Motor neuron (in vitro differentiated cells): ENCODE measurements at regions not wholly inside any gene's neighbourhood (a gene's known extent, or its start where the extent isn't known, plus 50 kb on each side); places are given as distances from the start of the nearest gene placed in this dataset.
A peak's percentile ranks its signal among the peaks of the same experiment; 100 is the strongest.

Experiments
- ATAC-seq, 8 experiments: fragments of 200-7000 bp; cut with Tn5 transposase; replicated peaks in 6 of 8; 2 replicates each; pipeline ENCODE4 v1.8.0; 2021; ENCODE audit warnings: mild to moderate bottlenecking in 8 of 8, moderate library complexity in 8 of 8
- H3K27ac ChIP-seq, 2 donors: fragments of 250-450 bp; sonication (Bioruptor Pico); 2 replicates each; pipeline ENCODE4 v1.9.0; 2021; ENCODE audit warnings: antibody characterized with exemption in 2 of 2, mild to moderate bottlenecking in 2 of 2, moderate library complexity in 1 of 2
- H3K4me1 ChIP-seq, 2 donors: fragments of 250-450 bp; sonication (Bioruptor Pico); replicated peaks in 1 of 2; 2 replicates each; pipeline ENCODE4 v1.6.1; 2021; ENCODE audit warnings: antibody characterized with exemption in 2 of 2, mild to moderate bottlenecking in 2 of 2, moderate library complexity in 1 of 2
- H3K4me3 ChIP-seq, 5 donors: fragments of 250-450 bp; sonication (Bioruptor Pico); 2 replicates each; pipeline ENCODE4 v1.9.0; 2021; ENCODE audit warnings: antibody characterized with exemption in 5 of 5, mild to moderate bottlenecking in 5 of 5, moderate library complexity in 4 of 5
- WGBS, 10 experiments: fragments of 450-650 bp; shearing (Covaris generic); methylation state at CpG; one replicate each; pipeline ENCODE4 v1.0.0; 2022; 5-methylcytosine and 5-hydroxymethylcytosine counted together
- in situ Hi-C, 9 experiments: fragments of 400-800 bp; cut with MboI; loops; one replicate each; pipeline ENCODE4 v1.15.0; 2021; ENCODE audit warnings: low sequenced_read_pairs in 9 of 9, low pct_unique_long_range_greater_than_20kb in 2 of 9; ENCODE audit not compliant: unreplicated experiment in 9 of 9

DNA sequence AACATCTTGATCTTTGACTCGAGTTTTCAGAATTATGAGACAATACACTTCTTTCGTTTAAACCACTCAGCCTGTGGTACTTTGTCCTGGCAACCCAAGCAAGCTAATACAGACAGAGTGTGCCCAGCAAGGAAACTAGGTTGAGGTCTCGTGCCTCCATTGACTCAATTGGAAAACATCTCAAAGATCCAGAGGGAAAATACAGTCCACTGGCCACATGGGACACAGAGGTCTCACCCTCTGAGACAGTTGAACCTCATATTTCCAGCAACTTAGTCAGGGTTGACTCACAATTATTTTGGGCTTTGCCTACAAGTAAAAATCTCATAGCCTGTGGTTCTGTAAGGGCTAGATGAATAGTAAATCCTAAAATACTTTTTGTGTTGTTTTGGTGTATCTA is 631.5 kb downstream of the MTRR start:
- in situ Hi-C loops, result no loop called here
- Histone ChIP-seq H3K4me3 (no peak overlapping the region), H3K4me1 (no peaks in the 10 kb centered on the region), H3K27ac (no peak overlapping the region)
- ATAC-seq, result no peak
- 0 to 100% (median 69%) methylated on average over 1 to 3 of the region's 3 CpGs; no CpG with 5 or more reads in 3 of the 10 experiments for WGBS, 10 experiments

DNA sequence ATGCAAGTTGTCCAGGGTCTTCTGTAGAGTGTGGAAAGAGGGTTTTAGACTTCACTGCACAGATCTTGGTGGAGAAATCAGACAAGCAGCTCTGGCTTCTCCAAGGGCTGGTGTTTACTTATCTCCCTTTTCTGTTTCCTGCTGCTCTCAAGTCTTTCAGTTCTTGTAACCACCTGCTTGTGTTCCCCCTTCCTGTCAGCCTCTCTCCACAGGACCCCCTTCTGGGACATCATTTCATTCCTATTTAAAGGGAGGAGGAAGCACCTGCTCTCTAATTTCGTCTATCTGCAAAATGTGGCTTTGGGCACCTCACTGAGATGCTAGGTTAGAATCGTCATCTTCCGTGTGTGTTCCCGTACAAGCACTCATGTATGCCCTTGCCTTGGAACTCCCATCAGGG is 636.2 kb downstream of the MTRR start:
- no peak for ATAC-seq
- Histone ChIP-seq H3K4me3 (no peak overlapping the region), H3K27ac (no peak overlapping the region), H3K4me1 (no peaks in the 10 kb centered on the region)
- in situ Hi-C loops, result no loop called here
- 60 to 100% (median 87%) methylated on average over 1 to 4 of the region's 4 CpGs; no CpG with 5 or more reads in 3 of the 10 experiments for WGBS, 10 experiments

DNA sequence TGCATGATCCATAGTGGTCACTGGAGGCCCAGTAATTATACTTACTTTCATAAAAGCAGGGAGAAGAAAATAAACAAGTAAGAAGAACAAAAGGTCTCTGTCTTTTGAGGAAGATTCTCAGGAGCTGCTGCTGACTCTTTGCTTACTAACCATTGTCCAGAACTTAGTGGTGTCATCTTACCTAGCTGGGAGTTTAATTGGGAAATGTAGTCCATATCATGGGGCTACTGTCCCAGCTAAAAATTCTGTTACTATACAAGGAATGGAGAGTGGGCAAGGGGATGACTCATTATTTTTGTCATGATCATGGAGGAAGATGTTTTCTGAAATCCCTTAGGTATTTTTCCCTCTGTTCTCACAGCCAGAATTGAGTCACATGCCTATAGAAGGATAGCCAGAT is 639.3 kb downstream of the MTRR start:
- Histone ChIP-seq H3K27ac (no peak overlapping the region), H3K4me1 (no peaks in the 10 kb centered on the region), H3K4me3 (no peak overlapping the region)
- ATAC-seq, result peak in 1 of 8 experiments; percentile 66
- in situ Hi-C loops, result no loop called here

DNA sequence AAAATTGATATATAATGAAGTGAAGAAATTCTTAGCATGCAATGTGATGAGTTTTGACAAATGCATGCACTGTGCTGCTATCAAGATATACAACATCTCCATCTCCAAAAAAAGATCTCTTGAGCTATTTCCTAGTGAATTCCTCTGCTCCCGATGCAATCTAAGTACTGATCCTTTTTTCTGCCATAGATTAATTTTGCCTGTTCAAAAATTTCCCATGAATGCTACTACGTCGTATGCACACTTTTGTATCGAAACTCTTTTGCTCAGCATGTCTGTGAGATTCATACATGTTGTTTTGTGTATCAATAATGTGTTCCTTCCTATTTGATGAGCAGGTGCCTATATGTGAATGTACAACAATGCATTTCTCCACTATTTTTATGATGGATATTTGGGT is 647.4 kb downstream of the MTRR start:
- Histone ChIP-seq H3K4me1 (no peaks in the 10 kb centered on the region), H3K4me3 (no peak overlapping the region), H3K27ac (no peak overlapping the region)
- WGBS, 10 experiments, result 36 to 100% (median 94%) methylated on average over 1 to 4 of the region's 4 CpGs; no CpG with 5 or more reads in 2 of the 10 experiments
- in situ Hi-C loops, result no loop called here
- ATAC-seq, result no peak

DNA sequence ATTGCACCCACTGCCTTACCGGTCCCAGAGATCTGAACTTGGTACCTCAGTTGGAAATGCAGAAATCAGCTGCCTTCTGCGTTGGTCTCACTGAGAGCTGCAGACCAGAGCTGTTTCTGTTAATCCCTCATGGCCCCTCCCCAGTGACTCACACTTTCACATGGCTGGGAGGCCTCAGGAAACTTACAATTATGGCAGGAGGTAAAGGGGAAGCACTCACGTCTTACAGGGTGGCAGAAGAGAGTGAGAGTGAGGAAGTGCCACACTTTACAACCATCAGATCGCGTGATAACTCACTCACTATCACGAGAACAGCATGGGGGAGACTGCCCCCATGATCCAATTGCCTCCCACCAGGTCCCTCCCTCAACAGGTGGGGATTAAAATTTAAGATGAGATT is 648.5 kb downstream of the MTRR start:
- peak in 4 of 8 experiments; percentile 37 to 100 (median 89) for ATAC-seq
- WGBS, 10 experiments, result 11 to 100% (median 67%) methylated on average over 1 to 3 of the region's 6 CpGs; no CpG with 5 or more reads in 3 of the 10 experiments
- Histone ChIP-seq H3K4me3 (no peak overlapping the region), H3K27ac (no peak overlapping the region), H3K4me1 (no peaks in the 10 kb centered on the region)
- in situ Hi-C loops, result no loop called here

DNA sequence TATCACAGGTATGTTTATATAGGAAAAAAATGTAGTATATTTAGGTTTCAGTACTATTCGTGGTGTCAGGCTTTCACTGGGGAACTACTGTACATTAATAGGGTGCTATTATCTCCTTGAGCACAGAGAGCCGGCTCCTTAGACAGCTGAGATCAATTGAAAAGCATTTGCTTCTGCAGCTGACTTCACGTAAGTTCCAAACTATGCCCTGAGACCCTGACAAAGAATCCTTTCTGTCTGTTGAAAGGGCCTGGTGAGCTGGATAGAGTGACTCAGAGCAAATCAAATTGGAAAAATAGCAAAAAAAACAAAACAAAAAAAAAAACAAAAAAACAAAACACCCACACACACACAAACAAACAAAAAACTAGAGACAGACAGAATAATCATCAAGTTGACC is 652.0 kb downstream of the MTRR start:
- ATAC-seq, result peak in 4 of 8 experiments; percentile 33 to 79 (median 60)
- no peak overlapping the region for H3K4me3 ChIP-seq
- 27 to 94% (median 45%) methylated on average over 2 to 3 of the region's 3 CpGs; no CpG with 5 or more reads in 1 of the 10 experiments for WGBS, 10 experiments
- no peak overlapping the region for H3K27ac ChIP-seq
- in situ Hi-C loops, result no loop called here
- no peaks in the 10 kb centered on the region for H3K4me1 ChIP-seq

DNA sequence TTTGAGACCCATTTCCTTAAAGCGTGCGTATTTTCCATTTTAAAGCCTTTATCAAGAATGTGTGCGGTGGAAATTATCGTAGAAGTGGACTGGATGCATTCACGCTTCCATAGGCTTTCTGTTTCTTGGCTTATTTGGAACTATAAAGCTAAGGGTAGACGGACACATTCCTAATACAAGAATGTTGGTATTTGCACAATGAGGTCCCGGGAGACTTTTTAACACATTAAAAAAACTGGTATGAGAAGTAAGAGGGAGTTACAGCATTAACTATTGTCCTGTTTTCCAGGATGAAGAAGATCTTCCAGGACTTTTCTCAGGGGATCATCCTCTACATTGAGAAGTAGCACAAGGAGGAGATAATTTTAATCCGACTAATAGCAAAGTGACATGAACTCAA is 653.0 kb downstream of the MTRR start:
- H3K4me3 ChIP-seq, result no peak overlapping the region
- ATAC-seq, result no peak
- WGBS, 10 experiments, result 64 to 100% (median 81%) methylated on average over 1 to 8 of the region's 8 CpGs
- in situ Hi-C loops, result no loop called here
- H3K4me1 ChIP-seq, result no peaks in the 10 kb centered on the region
- H3K27ac ChIP-seq, result no peak overlapping the region

DNA sequence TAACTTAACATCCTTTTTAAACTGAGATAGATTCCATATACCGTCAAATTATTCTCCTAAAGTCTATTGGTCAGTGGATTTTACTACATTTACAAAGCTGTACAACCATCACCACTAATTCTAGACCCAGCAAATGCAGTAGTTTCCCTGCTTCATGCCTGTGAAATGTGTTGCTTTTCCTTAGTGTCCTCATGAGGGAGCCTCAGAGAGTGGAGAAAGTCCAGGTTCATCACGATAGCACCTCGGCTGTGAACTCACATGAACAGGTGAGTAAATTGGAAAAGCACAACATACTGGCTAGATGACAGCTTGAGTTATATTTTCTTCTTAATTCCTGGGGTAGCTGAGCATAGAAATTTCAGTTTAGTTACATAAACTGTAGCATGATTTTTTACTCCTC is 653.7 kb downstream of the MTRR start:
- Histone ChIP-seq H3K27ac (no peak overlapping the region), H3K4me3 (no peak overlapping the region), H3K4me1 (no peaks in the 10 kb centered on the region)
- in situ Hi-C loops, result no loop called here
- no peak for ATAC-seq
- 0 to 60% (median 56%) methylated on average over 1 to 3 of the region's 3 CpGs; no CpG with 5 or more reads in 1 of the 10 experiments for WGBS, 10 experiments

DNA sequence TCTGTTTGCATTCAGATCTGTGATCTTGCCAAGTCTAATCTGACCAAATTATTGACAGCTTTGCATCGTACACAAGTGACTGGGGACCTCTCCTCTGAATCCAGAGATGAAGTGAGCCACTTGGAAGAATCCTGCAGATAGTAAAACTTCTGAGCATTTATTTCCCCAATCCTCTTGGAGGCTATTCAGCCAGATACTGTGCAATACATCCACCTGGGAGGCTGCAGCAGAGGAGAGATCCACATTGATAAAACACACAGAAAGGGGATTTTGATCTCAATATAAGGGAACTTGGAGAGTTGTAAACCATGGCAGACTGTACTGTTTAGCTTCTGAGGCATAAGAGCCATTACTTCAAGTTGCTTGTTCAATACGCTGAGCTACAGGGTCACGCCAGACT is 654.6 kb downstream of the MTRR start:
- Histone ChIP-seq H3K4me1 (no peaks in the 10 kb centered on the region), H3K4me3 (no peak overlapping the region), H3K27ac (no peak overlapping the region)
- WGBS, 10 experiments, result 0 to 86% (median 50%) methylated on average over 1 to 3 of the region's 3 CpGs; no CpG with 5 or more reads in 4 of the 10 experiments
- no peak for ATAC-seq
- in situ Hi-C loops, result no loop called here

DNA sequence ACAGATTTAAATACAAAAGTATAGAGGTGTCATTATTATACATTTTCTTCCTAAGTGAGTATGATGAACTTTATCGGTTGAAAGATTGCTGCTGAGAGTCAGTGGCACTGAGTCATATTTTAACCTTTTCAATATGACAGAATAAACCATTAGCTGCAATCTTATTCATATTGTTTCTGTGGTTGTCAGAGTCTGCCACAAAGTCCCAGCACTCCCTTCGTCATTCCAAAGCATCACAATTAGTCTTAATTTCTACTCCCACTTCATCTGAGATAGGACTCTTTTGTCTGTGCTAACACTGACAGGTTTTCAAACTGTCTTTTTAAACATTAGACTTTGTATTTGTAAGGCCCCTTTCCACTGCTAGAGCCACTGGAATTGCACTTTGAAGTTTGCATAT is 656.9 kb downstream of the MTRR start:
- ATAC-seq, result peak in 2 of 8 experiments; percentile 47 to 61
- in situ Hi-C loops, result no loop called here
- no peak overlapping the region for H3K27ac ChIP-seq
- no peak overlapping the region for H3K4me3 ChIP-seq
- no peaks in the 10 kb centered on the region for H3K4me1 ChIP-seq
- WGBS, 10 experiments, result 17 to 89% (median 74%) methylated on average over 1 to 2 of the region's 2 CpGs; no CpG with 5 or more reads in 3 of the 10 experiments

DNA sequence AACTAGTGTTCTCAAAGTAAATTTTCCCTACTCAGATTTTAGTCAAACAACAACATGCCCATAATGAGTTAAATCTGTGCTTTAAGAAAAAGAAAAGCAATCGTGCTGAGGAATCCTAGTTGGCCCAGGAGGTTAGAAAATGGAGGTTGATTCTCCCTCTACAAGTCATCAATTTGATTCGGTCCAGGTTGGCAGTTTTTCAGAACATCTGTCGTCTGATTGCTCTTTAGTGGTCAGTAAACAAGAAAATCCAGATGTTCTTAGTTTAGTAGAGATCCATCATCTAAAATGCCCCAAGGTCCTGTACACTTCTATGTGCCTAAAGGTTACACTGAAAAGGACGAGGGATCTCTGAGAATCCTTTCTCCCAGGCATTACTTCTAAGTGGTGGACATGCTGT is 659.2 kb downstream of the MTRR start:
- Histone ChIP-seq H3K27ac (no peak overlapping the region), H3K4me1 (no peaks in the 10 kb centered on the region), H3K4me3 (no peak overlapping the region)
- in situ Hi-C loops, result no loop called here
- 0 to 84% (median 73%) methylated on average over 1 to 4 of the region's 4 CpGs; no CpG with 5 or more reads in 2 of the 10 experiments for WGBS, 10 experiments
- ATAC-seq, result no peak

DNA sequence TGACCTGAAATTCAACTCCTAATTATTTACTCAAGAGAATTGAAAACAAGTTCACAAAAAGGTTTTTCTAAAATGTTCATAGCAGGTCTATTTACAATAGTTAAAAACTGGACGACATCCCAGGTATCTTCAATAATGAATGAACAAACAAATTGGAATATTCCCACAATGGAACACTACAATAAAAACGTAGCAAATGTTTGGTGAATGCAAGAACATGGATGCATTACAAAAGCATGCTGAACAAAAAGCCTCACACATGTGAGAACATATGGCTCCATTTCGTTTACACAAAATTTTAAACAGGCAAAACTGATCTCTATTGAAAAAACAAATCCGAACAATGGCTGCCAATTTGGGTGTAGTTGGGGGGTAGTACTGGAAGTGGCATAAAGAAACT is 669.9 kb downstream of the MTRR start:
- ATAC-seq, result no peak
- Histone ChIP-seq H3K4me3 (no peak overlapping the region), H3K27ac (no peak overlapping the region), H3K4me1 (peaks cover 12 to 26% of the 10 kb centered on the region in 2 donors)
- WGBS, 10 experiments, result 16 to 69% (median 45%) methylated on average over 1 to 4 of the region's 4 CpGs; no CpG with 5 or more reads in 1 of the 10 experiments
- in situ Hi-C loops, result no loop called here

DNA sequence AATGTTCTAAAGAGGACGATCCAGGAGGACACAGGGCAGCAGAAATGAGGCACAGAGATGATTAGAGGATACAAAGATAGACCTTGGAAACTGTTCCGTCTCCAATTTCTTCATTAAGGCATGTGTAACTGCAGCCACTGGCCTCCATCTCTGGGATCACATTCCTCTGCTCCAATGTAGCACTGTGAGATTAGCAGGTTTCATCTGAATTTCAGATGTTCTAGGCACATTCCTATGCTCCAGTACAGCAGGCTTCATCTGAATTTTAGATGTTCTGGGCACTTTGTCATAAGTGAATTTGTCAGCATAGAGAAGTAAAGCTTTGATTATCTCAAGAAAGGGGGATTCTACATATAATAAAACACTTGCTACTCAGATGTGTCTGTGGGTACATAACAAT is 671.4 kb downstream of the MTRR start:
- ATAC-seq, result peak in 3 of 8 experiments; percentile 79 to 94 (median 81)
- Histone ChIP-seq H3K4me1 (peaks cover 12 to 26% of the 10 kb centered on the region in 2 donors), H3K4me3 (no peak overlapping the region), H3K27ac (no peak overlapping the region)
- in situ Hi-C loops, result no loop called here
- 0 to 100% (median 81%) methylated on average over 1 to 2 of the region's 2 CpGs; no CpG with 5 or more reads in 3 of the 10 experiments for WGBS, 10 experiments

DNA sequence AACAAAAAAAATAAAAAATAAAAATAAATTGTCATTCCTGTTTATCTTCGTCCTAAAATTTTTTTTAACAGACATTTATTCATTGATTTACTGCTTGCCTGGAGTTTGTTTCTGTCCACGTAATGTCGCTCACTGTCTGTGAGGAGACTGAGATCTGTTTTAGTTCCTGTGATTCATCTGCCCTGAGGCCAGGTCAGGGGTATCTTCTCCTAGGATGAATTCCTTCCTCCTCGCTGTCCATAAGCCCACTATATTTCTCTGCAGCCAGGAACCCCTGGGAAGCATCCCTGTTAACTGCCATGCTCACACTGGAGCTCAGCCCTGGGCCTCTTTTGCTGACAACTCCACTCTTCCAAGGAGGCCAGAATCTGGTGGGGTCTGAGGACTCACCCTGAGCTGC is 682.0 kb downstream of the MTRR start:
- no peak for ATAC-seq
- in situ Hi-C loops, result no loop called here
- Histone ChIP-seq H3K4me3 (no peak overlapping the region), H3K4me1 (peaks cover 0 to 4% of the 10 kb centered on the region in 2 donors), H3K27ac (no peak overlapping the region)
- WGBS, 10 experiments, result 50 to 93% (median 67%) methylated on average over 1 to 4 of the region's 4 CpGs
